ENCODE measurements at regions not wholly inside any gene's neighbourhood (a gene's known extent, or its start where the extent isn't known, plus 50 kb on each side); places are given as distances from the start of the nearest gene placed in this dataset.

DNA sequence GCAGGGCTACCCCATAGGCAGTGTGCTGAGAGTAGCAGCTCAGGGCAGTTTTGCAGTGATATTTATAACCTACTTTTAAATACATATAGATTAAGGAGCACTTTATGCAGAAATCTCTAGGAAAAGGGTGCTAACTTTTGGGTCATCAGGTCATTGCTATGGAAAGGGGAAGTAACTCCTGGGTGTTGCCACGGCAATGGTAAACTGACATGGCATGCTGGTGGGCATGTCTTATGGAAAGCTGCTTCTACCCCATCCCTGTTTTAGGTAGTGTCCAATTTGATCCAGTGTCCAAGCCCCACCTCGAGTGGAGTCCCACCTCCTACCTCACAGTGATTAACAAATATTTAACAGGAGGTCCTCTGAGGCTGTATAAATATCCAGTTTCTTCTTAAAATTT is 56.8 kb upstream of the XPA start:
- WGBS (ENCODE audit: missing lambda C conversion rate): 46% methylated on average over 2 of the region's 2 CpGs
- no peak for ATAC-seq
- no peak for DNase-seq (ENCODE audit: low read depth in 1 of 2, low spot score in 1 of 2)
- ChIA-PET POLR2A (no interaction called here), CTCF (interaction anchor here (1.5 kb wide), 1 partner anchor 38 kb away, joined by 3 read pairs; no protein-coding TSS in a partner anchor)
- TF ChIP-seq EHF (CRISPR knock-in tag; IDR thresholded peaks at IDR 0.05) (no peak), RARB (CRISPR knock-in tag; IDR thresholded peaks at IDR 0.05) (no peak), ZSCAN20 (CRISPR knock-in tag; IDR thresholded peaks at IDR 0.05) (no peak), HEYL (CRISPR knock-in tag; IDR thresholded peaks at IDR 0.05) (no peak), MAZ (IDR thresholded peaks at IDR 0.05; ENCODE audit: borderline replicate concordance, low read depth, low read length) (no peak), KDM1A (IDR thresholded peaks at IDR 0.05; ENCODE audit: low read depth) (no peak), HOXB13 (CRISPR knock-in tag; IDR thresholded peaks at IDR 0.05; ENCODE audit: low read depth) (no peak), BHLHE40 (IDR thresholded peaks at IDR 0.05; ENCODE audit: low read depth, low read length) (no peak), MAFK (IDR thresholded peaks at IDR 0.05; ENCODE audit: partially characterized antibody) (no peak), SMC3 (IDR thresholded peaks at IDR 0.05) (no peak), REST (IDR thresholded peaks at IDR 0.05) (no peak), PHF8 (IDR thresholded peaks at IDR 0.05; ENCODE audit: borderline replicate concordance, low read depth) (no peak), JUN (IDR thresholded peaks at IDR 0.05) (no peak), NFE2L2 (conservative IDR thresholded peaks at IDR 0.05; ENCODE audit: low read length) (no peak), ZFP36 (IDR thresholded peaks at IDR 0.05; ENCODE audit: borderline replicate concordance, partially characterized antibody) (no peak)
- TF ChIP-seq, protein P1, sequence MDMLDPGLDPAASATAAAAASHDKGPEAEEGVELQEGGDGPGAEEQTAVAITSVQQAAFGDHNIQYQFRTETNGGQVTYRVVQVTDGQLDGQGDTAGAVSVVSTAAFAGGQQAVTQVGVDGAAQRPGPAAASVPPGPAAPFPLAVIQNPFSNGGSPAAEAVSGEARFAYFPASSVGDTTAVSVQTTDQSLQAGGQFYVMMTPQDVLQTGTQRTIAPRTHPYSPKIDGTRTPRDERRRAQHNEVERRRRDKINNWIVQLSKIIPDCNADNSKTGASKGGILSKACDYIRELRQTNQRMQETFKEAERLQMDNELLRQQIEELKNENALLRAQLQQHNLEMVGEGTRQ (IDR thresholded peaks at IDR 0.05): no peak
- TF ChIP-seq, protein P2, sequence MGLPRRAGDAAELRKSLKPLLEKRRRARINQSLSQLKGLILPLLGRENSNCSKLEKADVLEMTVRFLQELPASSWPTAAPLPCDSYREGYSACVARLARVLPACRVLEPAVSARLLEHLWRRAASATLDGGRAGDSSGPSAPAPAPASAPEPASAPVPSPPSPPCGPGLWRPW (IDR thresholded peaks at IDR 0.05): no peak
- TF ChIP-seq, protein P3, sequence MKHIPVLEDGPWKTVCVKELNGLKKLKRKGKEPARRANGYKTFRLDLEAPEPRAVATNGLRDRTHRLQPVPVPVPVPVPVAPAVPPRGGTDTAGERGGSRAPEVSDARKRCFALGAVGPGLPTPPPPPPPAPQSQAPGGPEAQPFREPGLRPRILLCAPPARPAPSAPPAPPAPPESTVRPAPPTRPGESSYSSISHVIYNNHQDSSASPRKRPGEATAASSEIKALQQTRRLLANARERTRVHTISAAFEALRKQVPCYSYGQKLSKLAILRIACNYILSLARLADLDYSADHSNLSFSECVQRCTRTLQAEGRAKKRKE (CRISPR knock-in tag; IDR thresholded peaks at IDR 0.05; ENCODE audit: low read depth): no peak
- no peak overlapping the region for H3K4me2 ChIP-seq
- peaks cover 4% of the 10 kb centered on the region for H3K4me1 ChIP-seq
- no peak overlapping the region for H3K27ac ChIP-seq
- peaks cover 14% of the 10 kb centered on the region; the same call in 2 of the 3 replicates for H3K9me3 ChIP-seq
- FAIRE-seq: no peak
- H3K4me3 ChIP-seq: no peak overlapping the region

GRCh38 chr9:97755618-97756267 is 58.6 kb upstream of the XPA start:
- WGBS (ENCODE audit: missing lambda C conversion rate): 61% methylated on average over 4 of the region's 4 CpGs
- TF ChIP-seq TP53 (CRISPR knock-in tag; IDR thresholded peaks at IDR 0.05): no peak
- no peak for TF ChIP-seq FOXS1 (CRISPR knock-in tag; IDR thresholded peaks at IDR 0.05)
- TF ChIP-seq CHD2 (IDR thresholded peaks at IDR 0.05; ENCODE audit: low read length, partially characterized antibody): no peak
- TF ChIP-seq FOSB (CRISPR knock-in tag; IDR thresholded peaks at IDR 0.05): no peak
- TF ChIP-seq ZFP36 (IDR thresholded peaks at IDR 0.05; ENCODE audit: borderline replicate concordance, partially characterized antibody): no peak
- no peak for TF ChIP-seq KDM1A (IDR thresholded peaks at IDR 0.05; ENCODE audit: low read depth)
- TF ChIP-seq RAD21 (conservative IDR thresholded peaks at IDR 0.05 in 1 of 2, IDR thresholded peaks at IDR 0.05 in 1 of 2): no peak
- no peak overlapping the region for H3K27ac ChIP-seq
- H3K9me3 ChIP-seq: peaks cover 14% of the 10 kb centered on the region; the same call in 2 of the 3 replicates
- H3K4me3 ChIP-seq: no peak overlapping the region
- DNase-seq (ENCODE audit: low read depth in 1 of 2, low spot score in 1 of 2) (no peak), ATAC-seq (no peak), FAIRE-seq (no peak)
- no peak overlapping the region for H3K4me2 ChIP-seq
- peaks cover 22% of the 10 kb centered on the region for H3K4me1 ChIP-seq
- ChIA-PET CTCF (interaction anchor here (1.8 kb wide), 1 partner anchor 21 kb away, joined by 4 read pairs; no protein-coding TSS in a partner anchor), POLR2A (no interaction called here)

Data from A549 (cell line).